ENCODE measurements at regions not wholly inside any gene's neighbourhood (a gene's known extent, or its start where the extent isn't known, plus 50 kb on each side); places are given as distances from the start of the nearest gene placed in this dataset.
"Not testable (repeated sequence)": the region's sequence is repeated elsewhere in the genome, so short reads cannot be mapped to it uniquely, and the experiment has no call there.

DNA sequence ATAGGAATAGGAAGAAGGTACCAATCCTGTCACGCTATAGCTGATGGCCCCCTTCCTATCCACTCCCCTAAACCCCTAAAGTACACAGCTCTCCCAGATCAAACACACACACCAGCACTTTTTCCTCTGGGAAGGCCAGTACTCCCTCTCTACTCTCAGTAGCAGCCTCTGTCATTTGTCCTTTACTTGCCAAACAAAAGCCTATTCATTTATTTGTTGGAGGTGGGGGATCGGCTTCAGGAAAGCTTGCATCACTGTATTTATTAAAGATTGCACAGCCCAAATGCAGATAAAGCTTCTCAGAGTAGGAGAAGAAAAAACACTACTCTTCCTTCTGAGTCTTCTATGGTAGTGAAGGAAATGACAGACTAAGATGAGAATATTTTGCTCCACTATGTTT is 429.7 kb upstream of the RASGRP1 start:
- no peak for ATAC-seq
- Mint-ChIP-seq H3K4me3 (no peak overlapping the region), H3K27me3 (peaks cover 11 to 41% (median 22%) of the 10 kb centered on the region in 5 donors), H3K4me1 (peaks cover 0 to 3% (median 0%) of the 10 kb centered on the region in 7 donors), H3K9me3 (peaks cover 0 to 4% (median 0%) of the 10 kb centered on the region in 11 donors), H3K27ac (no peak overlapping the region), H3K36me3 (no peaks in the 10 kb centered on the region)
- Histone ChIP-seq H3K36me3 (ENCODE audit: control insufficient read depth in 2 of 3, insufficient read depth in 3 of 3, low read length in 3 of 3) (no peaks in the 10 kb centered on the region), H3K27me3 (ENCODE audit: control insufficient read depth in 2 of 2, insufficient read depth in 2 of 2, low read length in 2 of 2) (no peaks in the 10 kb centered on the region), H3K4me3 (ENCODE audit: low read length) (no peak overlapping the region), H3K4me1 (ENCODE audit: control insufficient read depth in 2 of 2, insufficient read depth in 2 of 2, low read length in 2 of 2) (no peaks in the 10 kb centered on the region), H3K9me3 (ENCODE audit: control insufficient read depth in 2 of 3, low read length in 3 of 3) (no peaks in the 10 kb centered on the region), H3K27ac (ENCODE audit: low read depth, low read length) (no peak overlapping the region)
- ChIA-PET CTCF (no interaction called here), POLR2A (no interaction called here)
- intact Hi-C loops (cut with micrococcal nuclease) = no loop called here
- DNase-seq = no peak

DNA sequence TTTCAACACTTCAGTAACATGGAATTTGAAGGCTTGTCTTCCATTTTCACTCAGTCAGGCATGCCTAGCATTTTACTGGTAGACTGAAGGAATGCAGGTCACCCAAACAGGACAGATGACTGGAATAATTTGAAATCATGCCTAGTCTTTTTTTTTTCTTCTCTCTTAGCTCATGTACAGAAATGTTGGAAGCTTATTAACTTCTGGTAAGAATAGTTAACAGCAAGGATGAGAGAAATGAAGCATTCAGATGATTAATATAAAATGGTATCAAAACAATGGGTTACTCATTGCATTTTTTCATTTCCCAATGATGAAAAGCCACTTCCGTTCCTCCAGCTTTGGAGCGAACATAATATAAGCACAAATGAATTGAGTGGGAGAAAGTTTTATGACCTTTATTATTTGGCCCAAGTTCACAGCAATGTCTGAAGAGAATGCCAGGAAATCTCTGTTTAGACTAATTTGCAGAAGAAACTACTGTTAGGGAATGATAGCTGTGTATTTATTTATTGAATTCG is 431.6 kb upstream of the RASGRP1 start:
- DNase-seq = no peak
- Mint-ChIP-seq H3K9me3 (peaks cover 0 to 8% (median 5%) of the 10 kb centered on the region in 11 donors), H3K4me3 (no peak overlapping the region), H3K36me3 (no peaks in the 10 kb centered on the region), H3K4me1 (peaks cover 0 to 9% (median 0%) of the 10 kb centered on the region in 7 donors), H3K27ac (no peak overlapping the region), H3K27me3 (peaks cover 20 to 39% (median 26%) of the 10 kb centered on the region in 5 donors)
- intact Hi-C loops (cut with micrococcal nuclease) = no loop called here
- no peaks in the 10 kb centered on the region for H3K4me1 ChIP-seq (ENCODE audit: control insufficient read depth in 2 of 2, insufficient read depth in 2 of 2, low read length in 2 of 2)
- H3K27me3 ChIP-seq (ENCODE audit: control insufficient read depth in 2 of 2, insufficient read depth in 2 of 2, low read length in 2 of 2) = no peaks in the 10 kb centered on the region
- H3K9me3 ChIP-seq (ENCODE audit: control insufficient read depth in 2 of 3, low read length in 3 of 3) = no peaks in the 10 kb centered on the region
- no peak overlapping the region for H3K27ac ChIP-seq (ENCODE audit: low read depth, low read length)
- CTCF ChIA-PET = no interaction called here
- no peak for ATAC-seq
- no peak overlapping the region for H3K4me3 ChIP-seq (ENCODE audit: low read length)
- no peaks in the 10 kb centered on the region for H3K36me3 ChIP-seq (ENCODE audit: control insufficient read depth in 2 of 3, insufficient read depth in 3 of 3, low read length in 3 of 3)
- POLR2A ChIA-PET = no interaction called here

DNA sequence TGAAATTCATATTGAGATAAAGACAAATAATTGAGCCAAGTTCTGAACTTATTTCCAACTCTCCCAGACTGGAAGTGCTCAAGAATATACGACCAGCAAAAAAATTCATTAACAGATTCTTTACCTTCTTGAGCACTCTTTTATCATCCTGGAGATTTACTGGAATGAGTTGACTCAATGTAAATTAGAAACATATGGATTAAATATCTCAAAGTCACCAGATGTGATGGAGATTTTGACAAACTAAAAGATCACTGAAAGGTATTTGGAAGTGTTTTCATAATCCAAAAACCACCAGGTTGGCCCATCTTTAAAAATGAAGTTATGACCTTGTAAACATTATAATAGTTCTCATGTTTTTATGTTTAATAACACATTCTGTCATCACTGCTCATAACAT is 433.2 kb upstream of the RASGRP1 start:
- no peak for DNase-seq
- ChIA-PET POLR2A (no interaction called here), CTCF (no interaction called here)
- no peaks in the 10 kb centered on the region for H3K4me1 ChIP-seq (ENCODE audit: control insufficient read depth in 2 of 2, insufficient read depth in 2 of 2, low read length in 2 of 2)
- no peak overlapping the region for H3K27ac ChIP-seq (ENCODE audit: low read depth, low read length)
- no peak for ATAC-seq
- Mint-ChIP-seq H3K4me3 (no peak overlapping the region), H3K4me1 (peaks cover 0 to 9% (median 0%) of the 10 kb centered on the region in 7 donors), H3K36me3 (no peaks in the 10 kb centered on the region), H3K27ac (no peak overlapping the region), H3K27me3 (peaks cover 25 to 37% (median 28%) of the 10 kb centered on the region in 5 donors), H3K9me3 (peaks cover 0 to 12% (median 7%) of the 10 kb centered on the region in 11 donors)
- H3K36me3 ChIP-seq (ENCODE audit: control insufficient read depth in 2 of 3, insufficient read depth in 3 of 3, low read length in 3 of 3) = no peaks in the 10 kb centered on the region
- no peak overlapping the region for H3K4me3 ChIP-seq (ENCODE audit: low read length)
- H3K27me3 ChIP-seq (ENCODE audit: control insufficient read depth in 2 of 2, insufficient read depth in 2 of 2, low read length in 2 of 2) = no peaks in the 10 kb centered on the region
- intact Hi-C loops (cut with micrococcal nuclease) = no loop called here
- H3K9me3 ChIP-seq (ENCODE audit: control insufficient read depth in 2 of 3, low read length in 3 of 3) = no peaks in the 10 kb centered on the region

DNA sequence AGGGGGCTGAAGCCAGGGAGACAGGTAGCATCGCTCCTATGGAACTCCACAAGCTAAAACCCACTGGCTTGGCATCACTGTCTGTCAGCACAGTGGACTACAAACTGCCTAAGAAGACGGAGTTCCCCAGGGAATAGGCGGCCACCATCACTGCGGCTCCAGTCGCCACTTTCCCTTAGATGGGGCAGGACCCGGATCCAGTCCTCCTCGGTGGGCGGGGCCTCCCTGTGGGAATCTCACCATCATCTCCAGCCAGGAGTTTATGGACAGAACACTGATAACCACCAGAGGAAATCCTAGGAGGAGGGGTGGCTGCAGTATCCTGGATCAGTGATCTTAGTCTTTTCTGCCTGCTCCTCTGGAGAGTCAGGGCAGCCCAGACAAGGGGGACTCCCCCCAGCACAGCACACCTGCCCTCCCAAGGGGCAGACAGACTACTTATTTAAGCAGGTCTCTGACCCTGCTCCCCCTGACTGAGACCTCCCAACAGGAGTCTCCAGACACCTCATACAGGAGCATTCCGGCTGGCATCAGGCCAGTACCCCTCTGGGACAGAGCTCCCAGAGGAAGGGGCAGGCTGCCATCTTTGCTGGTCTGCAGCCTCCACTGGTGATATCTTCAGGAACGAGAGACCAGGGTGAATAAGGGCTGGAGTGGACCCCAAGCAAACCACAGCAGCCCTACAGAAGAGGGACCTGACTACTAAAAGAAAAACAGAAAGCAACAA is 435.6 kb upstream of the RASGRP1 start:
- Mint-ChIP-seq H3K9me3 (peaks cover 2 to 21% (median 11%) of the 10 kb centered on the region in 11 donors), H3K36me3 (peaks cover 0 to 3% (median 0%) of the 10 kb centered on the region in 5 donors), H3K27ac (peak overlapping the region in 1 of 9 donors; percentile 16), H3K27me3 (peaks cover 17 to 40% (median 28%) of the 10 kb centered on the region in 5 donors), H3K4me1 (peaks cover 0 to 9% (median 0%) of the 10 kb centered on the region in 7 donors), H3K4me3 (no peak overlapping the region)
- Histone ChIP-seq H3K4me1 (ENCODE audit: control insufficient read depth in 2 of 2, insufficient read depth in 2 of 2, low read length in 2 of 2) (no peaks in the 10 kb centered on the region), H3K36me3 (ENCODE audit: control insufficient read depth in 2 of 3, insufficient read depth in 3 of 3, low read length in 3 of 3) (no peaks in the 10 kb centered on the region), H3K27ac (ENCODE audit: low read depth, low read length) (no peak overlapping the region), H3K4me3 (ENCODE audit: low read length) (no peak overlapping the region), H3K27me3 (ENCODE audit: control insufficient read depth in 2 of 2, insufficient read depth in 2 of 2, low read length in 2 of 2) (no peaks in the 10 kb centered on the region), H3K9me3 (ENCODE audit: control insufficient read depth in 2 of 3, low read length in 3 of 3) (no peaks in the 10 kb centered on the region)
- DNase-seq (no peak), ATAC-seq (no peak)
- POLR2A ChIA-PET = no interaction called here
- intact Hi-C loops (cut with micrococcal nuclease) = no loop called here
- CTCF ChIA-PET = no interaction called here

DNA sequence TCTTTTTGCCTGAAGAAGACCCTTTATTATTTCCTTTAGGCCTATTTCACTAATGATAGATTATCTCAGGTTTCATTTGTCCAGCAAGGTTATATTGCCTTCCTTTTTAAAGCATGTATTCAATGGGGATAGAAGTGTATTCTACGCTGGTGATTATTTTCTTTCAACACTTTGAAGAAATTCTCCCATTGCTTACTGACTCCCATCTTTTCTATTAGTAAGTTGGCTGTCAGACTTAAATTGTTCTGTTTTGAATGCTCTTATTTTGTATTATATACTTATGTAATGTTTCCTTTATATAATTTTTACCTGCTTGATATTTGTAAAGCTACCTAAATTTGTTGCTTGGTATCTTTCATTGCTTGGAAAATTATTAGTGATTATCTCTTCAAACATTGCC is 445.1 kb upstream of the RASGRP1 start:
- Histone ChIP-seq H3K9me3 (ENCODE audit: control insufficient read depth in 2 of 3, low read length in 3 of 3) (no peaks in the 10 kb centered on the region), H3K27me3 (ENCODE audit: control insufficient read depth in 2 of 2, insufficient read depth in 2 of 2, low read length in 2 of 2) (no peaks in the 10 kb centered on the region), H3K36me3 (ENCODE audit: control insufficient read depth in 2 of 3, insufficient read depth in 3 of 3, low read length in 3 of 3) (no peaks in the 10 kb centered on the region), H3K4me3 (ENCODE audit: low read length) (no peak overlapping the region), H3K4me1 (ENCODE audit: control insufficient read depth in 2 of 2, insufficient read depth in 2 of 2, low read length in 2 of 2) (no peaks in the 10 kb centered on the region), H3K27ac (ENCODE audit: low read depth, low read length) (no peak overlapping the region)
- H3K9me3 Mint-ChIP-seq = peaks cover 6 to 53% (median 17%) of the 10 kb centered on the region in 11 donors
- H3K27ac Mint-ChIP-seq = no peak overlapping the region
- no peak for DNase-seq
- peaks cover 0 to 9% (median 3%) of the 10 kb centered on the region in 5 donors for H3K36me3 Mint-ChIP-seq
- POLR2A ChIA-PET = no interaction called here
- no peaks in the 10 kb centered on the region for H3K4me1 Mint-ChIP-seq
- ATAC-seq = no peak
- intact Hi-C loops (cut with micrococcal nuclease) = no loop called here
- CTCF ChIA-PET = no interaction called here
- H3K27me3 Mint-ChIP-seq = peaks cover 0 to 12% (median 8%) of the 10 kb centered on the region in 5 donors
- H3K4me3 Mint-ChIP-seq = no peak overlapping the region

DNA sequence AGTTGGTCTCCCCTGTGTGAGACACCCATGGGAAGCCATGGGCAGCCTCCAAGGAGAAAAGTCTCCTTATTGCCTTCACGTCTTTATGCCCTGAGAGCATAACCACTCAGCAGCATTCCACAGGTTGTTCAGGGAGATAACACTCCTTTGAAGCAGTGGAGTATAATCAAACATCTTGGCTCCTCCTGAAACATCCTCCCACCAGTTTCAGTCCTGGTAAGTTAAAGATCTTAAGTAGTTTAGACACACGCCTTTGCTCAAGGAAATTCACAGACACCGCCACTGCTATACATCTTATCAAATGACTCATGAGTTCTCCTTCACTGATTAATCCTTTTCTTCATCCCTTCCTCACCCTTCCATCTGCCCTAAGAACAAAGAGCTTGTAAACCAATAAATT is 446.5 kb upstream of the RASGRP1 start:
- H3K9me3 Mint-ChIP-seq = peaks cover 4 to 44% (median 17%) of the 10 kb centered on the region in 11 donors
- H3K27ac Mint-ChIP-seq; ATAC-seq; H3K9me3 ChIP-seq (ENCODE audit: control insufficient read depth in 2 of 3, low read length in 3 of 3); H3K4me3 ChIP-seq (ENCODE audit: low read length); POLR2A ChIA-PET; H3K36me3 ChIP-seq (ENCODE audit: control insufficient read depth in 2 of 3, insufficient read depth in 3 of 3, low read length in 3 of 3); DNase-seq; H3K4me1 Mint-ChIP-seq; H3K27me3 ChIP-seq (ENCODE audit: control insufficient read depth in 2 of 2, insufficient read depth in 2 of 2, low read length in 2 of 2); H3K4me1 ChIP-seq (ENCODE audit: control insufficient read depth in 2 of 2, insufficient read depth in 2 of 2, low read length in 2 of 2); intact Hi-C loops (cut with micrococcal nuclease); H3K36me3 Mint-ChIP-seq; CTCF ChIA-PET; H3K27ac ChIP-seq (ENCODE audit: low read depth, low read length); H3K4me3 Mint-ChIP-seq: not testable (repeated sequence)
- peaks cover 1 to 12% (median 8%) of the 10 kb centered on the region in 5 donors for H3K27me3 Mint-ChIP-seq

DNA sequence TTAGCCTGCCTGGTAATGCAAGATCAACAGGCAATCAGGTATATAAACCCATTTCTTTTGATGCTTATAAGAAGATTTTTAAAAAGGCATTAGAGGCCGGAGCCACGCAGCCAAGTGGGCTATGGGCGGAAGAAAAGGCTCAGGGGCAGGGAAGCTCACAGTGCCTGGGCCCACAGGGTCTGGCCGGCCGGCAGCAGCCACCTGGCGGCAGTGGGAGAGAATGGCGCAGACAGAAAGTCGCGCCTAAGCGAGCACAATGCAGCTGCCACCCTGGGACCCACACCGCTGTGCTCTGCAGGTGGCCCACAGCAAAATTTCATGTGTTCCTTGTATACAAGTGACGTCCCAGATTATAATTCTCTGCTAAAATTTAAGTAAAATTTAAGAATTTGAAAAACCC is 448.6 kb upstream of the RASGRP1 start:
- peaks cover 0 to 9% (median 0%) of the 10 kb centered on the region in 5 donors for H3K36me3 Mint-ChIP-seq
- CTCF ChIA-PET = no interaction called here
- H3K27me3 ChIP-seq (ENCODE audit: control insufficient read depth in 2 of 2, insufficient read depth in 2 of 2, low read length in 2 of 2) = no peaks in the 10 kb centered on the region
- H3K9me3 Mint-ChIP-seq = peaks cover 4 to 39% (median 14%) of the 10 kb centered on the region in 11 donors
- peaks cover 3 to 12% (median 8%) of the 10 kb centered on the region in 5 donors for H3K27me3 Mint-ChIP-seq
- no peaks in the 10 kb centered on the region for H3K4me1 ChIP-seq (ENCODE audit: control insufficient read depth in 2 of 2, insufficient read depth in 2 of 2, low read length in 2 of 2)
- no peak overlapping the region for H3K27ac Mint-ChIP-seq
- no peak overlapping the region for H3K4me3 ChIP-seq (ENCODE audit: low read length)
- POLR2A ChIA-PET = no interaction called here
- no peaks in the 10 kb centered on the region for H3K4me1 Mint-ChIP-seq
- intact Hi-C loops (cut with micrococcal nuclease) = no loop called here
- no peak for DNase-seq
- H3K27ac ChIP-seq (ENCODE audit: low read depth, low read length) = no peak overlapping the region
- no peak overlapping the region for H3K4me3 Mint-ChIP-seq
- H3K9me3 ChIP-seq (ENCODE audit: control insufficient read depth in 2 of 3, low read length in 3 of 3) = no peaks in the 10 kb centered on the region
- no peaks in the 10 kb centered on the region for H3K36me3 ChIP-seq (ENCODE audit: control insufficient read depth in 2 of 3, insufficient read depth in 3 of 3, low read length in 3 of 3)
- no peak for ATAC-seq
